K562 (cell line): ENCODE measurements at regions not wholly inside any gene's neighbourhood (a gene's known extent, or its start where the extent isn't known, plus 50 kb on each side); places are given as distances from the start of the nearest gene placed in this dataset.

Experiments used
- ARNT ChIP-seq, 2 experiments: fragments of 450-650 bp; IDR thresholded peaks; 2 replicates each; pipeline ENCODE4 v1.6.1; 2016; ENCODE audit warnings: mild to moderate bottlenecking in 1 of 2
- BRF1 ChIP-seq: IDR thresholded peaks from 3 replicates; pipeline ENCODE4 v1.6.1; 2011; ENCODE audit warnings: borderline replicate concordance, mild to moderate bottlenecking; ENCODE audit not compliant: insufficient read length; ENCODE audit errors: extremely low read depth
- CHD4 ChIP-seq: fragments of 200-600 bp; sonication (generic); IDR thresholded peaks from 3 replicates; pipeline ENCODE4 v1.6.1; 2012; ENCODE audit warnings: low read depth, mild to moderate bottlenecking, mixed read lengths, low read length, inconsistent platforms; ENCODE audit not compliant: insufficient read depth, insufficient replicate concordance, poor library complexity, severe bottlenecking
- COPS2 ChIP-seq: fragments of 450-650 bp; conservative IDR thresholded peaks from 2 replicates; pipeline ENCODE4 v1.6.1; 2016; ENCODE audit warnings: mild to moderate bottlenecking, moderate library complexity
- MIER1 ChIP-seq: fragments of 450-650 bp; IDR thresholded peaks from 2 replicates; pipeline ENCODE4 v1.6.1; 2016; ENCODE audit warnings: antibody characterized with exemption, mild to moderate bottlenecking, low read depth
- MLLT1 ChIP-seq, 2 experiments: fragments of 450-650 bp; IDR thresholded peaks; 2 replicates each; pipeline ENCODE4 v1.6.1; 2016
- NCOR1 ChIP-seq: fragments of 450-650 bp; IDR thresholded peaks from 2 replicates; pipeline ENCODE4 v1.6.1; 2016; ENCODE audit warnings: mild to moderate bottlenecking, moderate library complexity
- NFE2 ChIP-seq: IDR thresholded peaks from 2 replicates; pipeline ENCODE4 v1.6.1; 2014; ENCODE audit warnings: antibody characterized with exemption, low read depth
- NFRKB ChIP-seq: fragments of 450-650 bp; IDR thresholded peaks from 2 replicates; pipeline ENCODE4 v1.6.1; 2016; ENCODE audit warnings: low read depth
- NKRF ChIP-seq: fragments of 450-650 bp; IDR thresholded peaks from 2 replicates; pipeline ENCODE4 v1.6.1; 2016; ENCODE audit warnings: borderline replicate concordance
- NRF1 ChIP-seq, 2 experiments: fragments of 450-650 bp; IDR thresholded peaks in 1 of 2; conservative IDR thresholded peaks in 1 of 2; 2 replicates each; pipeline ENCODE4 v1.6.1; 2014; ENCODE audit warnings: mild to moderate bottlenecking in 2 of 2
- PHF8 ChIP-seq: fragments of 200-600 bp; sonication (generic); IDR thresholded peaks from 2 replicates; pipeline ENCODE4 v1.6.1; 2012; ENCODE audit warnings: mixed run types, mild to moderate bottlenecking, inconsistent platforms, low read length, moderate library complexity, borderline replicate concordance
- RBFOX2 ChIP-seq: fragments of 200-400 bp; formaldehyde crosslinking; IDR thresholded peaks from 2 replicates; pipeline ENCODE4 v1.6.1; 2017; ENCODE audit warnings: low read depth, mild to moderate bottlenecking, low read length, moderate library complexity
- RBM15 ChIP-seq: fragments of 200-400 bp; formaldehyde crosslinking; IDR thresholded peaks from 2 replicates; pipeline ENCODE4 v1.6.1; 2018; ENCODE audit warnings: mild to moderate bottlenecking, low read length, moderate library complexity; ENCODE audit not compliant: insufficient read depth
- TCF7 ChIP-seq: sonication (generic); IDR thresholded peaks from 2 replicates; pipeline ENCODE4 v1.6.1; 2016; ENCODE audit warnings: antibody characterized with exemption, borderline replicate concordance
- ZBTB5 ChIP-seq: fragments of 450-650 bp; IDR thresholded peaks from 2 replicates; pipeline ENCODE4 v1.6.1; 2017; ENCODE audit warnings: antibody characterized with exemption
- ZNF232 ChIP-seq: sonication (generic); formaldehyde crosslinking; IDR thresholded peaks from 2 replicates; pipeline ENCODE4 v1.8.0; 2022; ENCODE audit warnings: mild to moderate bottlenecking, missing genetic modification reagents
- ZNF384 ChIP-seq: IDR thresholded peaks from 2 replicates; pipeline ENCODE4 v1.6.1; 2012; ENCODE audit warnings: low read depth, low read length, improper control_type of control experiment
- ZNF785 ChIP-seq: fragments of 250-450 bp; sonication (Bioruptor Pico); IDR thresholded peaks from 2 replicates; pipeline ENCODE4 v1.4.0; 2020; ENCODE audit warnings: mild to moderate bottlenecking
- TF ChIP-seq, protein P1 (sequence below): fragments of 250-450 bp; sonication (Bioruptor Pico); IDR thresholded peaks from 2 replicates; pipeline ENCODE4 v1.4.0; 2020
- TF ChIP-seq, protein P2 (sequence below): fragments of 200-800 bp; sonication (Bioruptor generic); IDR thresholded peaks from 2 replicates; pipeline ENCODE4 v1.6.1; 2017; ENCODE audit warnings: missing genetic modification characterization, missing compliant biosample characterization

GRCh38 chr6:15087186-15087589 is 158.7 kb upstream of the JARID2 start (continued):
- TF ChIP-seq MIER1 = no peak
- 0 out of 4 replicates have a peak, but pooled peaks of 1 of the 2 experiments have one; percentile 13 for TF ChIP-seq ARNT (IDR thresholded peaks at IDR 0.05)
- TF ChIP-seq, protein P1, sequence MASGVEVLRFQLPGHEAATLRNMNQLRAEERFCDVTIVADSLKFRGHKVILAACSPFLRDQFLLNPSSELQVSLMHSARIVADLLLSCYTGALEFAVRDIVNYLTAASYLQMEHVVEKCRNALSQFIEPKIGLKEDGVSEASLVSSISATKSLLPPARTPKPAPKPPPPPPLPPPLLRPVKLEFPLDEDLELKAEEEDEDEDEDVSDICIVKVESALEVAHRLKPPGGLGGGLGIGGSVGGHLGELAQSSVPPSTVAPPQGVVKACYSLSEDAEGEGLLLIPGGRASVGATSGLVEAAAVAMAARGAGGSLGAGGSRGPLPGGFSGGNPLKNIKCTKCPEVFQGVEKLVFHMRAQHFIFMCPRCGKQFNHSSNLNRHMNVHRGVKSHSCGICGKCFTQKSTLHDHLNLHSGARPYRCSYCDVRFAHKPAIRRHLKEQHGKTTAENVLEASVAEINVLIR (CRISPR knock-in tag) = no peak
- no peak for TF ChIP-seq ZNF384
- TF ChIP-seq PHF8 = no peak
- TF ChIP-seq ZBTB5 = no peak
- TF ChIP-seq TCF7 = no peak
- no peak for TF ChIP-seq RBM15
- TF ChIP-seq NKRF = no peak
- TF ChIP-seq CHD4 = no peak
- 0 out of 2 replicates have a peak, but pooled peaks have one; percentile 15 for TF ChIP-seq RBFOX2
- 0 out of 2 replicates have a peak, but pooled peaks have one; percentile 3 for TF ChIP-seq NCOR1
- no peak for TF ChIP-seq ZNF232
- TF ChIP-seq COPS2 = no peak
- peak in 1 of 2 experiments; percentile 4; a peak in 1 of 4 replicates for TF ChIP-seq MLLT1 (IDR thresholded peaks at IDR 0.05)
- TF ChIP-seq ZNF785 = no peak
- TF ChIP-seq NFE2 = no peak
- peak; percentile 59; the same call in 1 of the 2 replicates for TF ChIP-seq NFRKB
- TF ChIP-seq, protein P2, sequence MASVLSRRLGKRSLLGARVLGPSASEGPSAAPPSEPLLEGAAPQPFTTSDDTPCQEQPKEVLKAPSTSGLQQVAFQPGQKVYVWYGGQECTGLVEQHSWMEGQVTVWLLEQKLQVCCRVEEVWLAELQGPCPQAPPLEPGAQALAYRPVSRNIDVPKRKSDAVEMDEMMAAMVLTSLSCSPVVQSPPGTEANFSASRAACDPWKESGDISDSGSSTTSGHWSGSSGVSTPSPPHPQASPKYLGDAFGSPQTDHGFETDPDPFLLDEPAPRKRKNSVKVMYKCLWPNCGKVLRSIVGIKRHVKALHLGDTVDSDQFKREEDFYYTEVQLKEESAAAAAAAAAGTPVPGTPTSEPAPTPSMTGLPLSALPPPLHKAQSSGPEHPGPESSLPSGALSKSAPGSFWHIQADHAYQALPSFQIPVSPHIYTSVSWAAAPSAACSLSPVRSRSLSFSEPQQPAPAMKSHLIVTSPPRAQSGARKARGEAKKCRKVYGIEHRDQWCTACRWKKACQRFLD (CRISPR knock-in tag) = peak; percentile 56; the same call in 1 of the 2 replicates
- no peak for TF ChIP-seq BRF1
- 0 out of 4 replicates have a peak, but pooled peaks of 1 of the 2 experiments have one; percentile 4 for TF ChIP-seq NRF1 (conservative IDR thresholded peaks at IDR 0.05 in 1 of 2, IDR thresholded peaks at IDR 0.05 in 1 of 2)
